Activated B cell treated with CpG ODN at 0.5 μM for 24 hours (primary cell): ENCODE measurements at regions not wholly inside any gene's neighbourhood (a gene's known extent, or its start where the extent isn't known, plus 50 kb on each side); places are given as distances from the start of the nearest gene placed in this dataset.
"Not testable (repeated sequence)": the region's sequence is repeated elsewhere in the genome, so short reads cannot be mapped to it uniquely, and the experiment has no call there.

Experiments
- ATAC-seq: fragments of 200-7000 bp; cut with Tn5 transposase; one replicate; pipeline ENCODE4 v1.10.0; 2021; ENCODE audit warnings: low read depth, mild to moderate bottlenecking, moderate library complexity
- CTCF ChIA-PET: fragments of 350-600 bp; sonication (Branson Sonifier 250); formaldehyde crosslinking; loops from one replicate; lab custom pipeline; 2021; ENCODE audit warnings: antibody characterized with exemption; lab: Charles Lee
- POLR2A ChIA-PET: fragments of 350-600 bp; sonication (Branson Sonifier 250); formaldehyde crosslinking; loops from one replicate; lab custom pipeline; 2021; ENCODE audit warnings: antibody characterized with exemption; lab: Charles Lee
- DNase-seq: peaks from one replicate; pipeline ENCODE4 v3.0.0; 2022
- H3K27ac Mint-ChIP-seq: one replicate; pipeline ENCODE4 v1.8.0; 2020; ENCODE audit warnings: mixed read lengths
- H3K27me3 Mint-ChIP-seq: one replicate; pipeline ENCODE4 v1.8.0; 2021; ENCODE audit warnings: mixed read lengths
- H3K36me3 Mint-ChIP-seq: one replicate; pipeline ENCODE4 v1.8.0; 2021; ENCODE audit warnings: low read depth, mixed read lengths
- H3K4me1 Mint-ChIP-seq: one replicate; pipeline ENCODE4 v1.8.0; 2021; ENCODE audit warnings: mixed read lengths
- H3K4me3 Mint-ChIP-seq: one replicate; pipeline ENCODE4 v1.8.0; 2020; ENCODE audit warnings: mild to moderate bottlenecking, mixed read lengths
- H3K9me3 Mint-ChIP-seq: one replicate; pipeline ENCODE4 v1.8.0; 2020; ENCODE audit warnings: mixed read lengths
- CTCF ChIP-seq: fragments of 200-600 bp; IDR thresholded peaks from one replicate; pipeline ENCODE4 v1.8.0; 2022; ENCODE audit warnings: antibody characterized with exemption, mild to moderate bottlenecking
- intact Hi-C: fragments of 100-400 bp; cut with micrococcal nuclease; formaldehyde crosslinking; loops from one replicate; pipeline ENCODE4 v1.15.1; 2024

GRCh38 chr5:164237486-164237885 lies 732.1 kb downstream of the MAT2B start:
- Mint-ChIP-seq H3K27ac (no peak overlapping the region), H3K4me1 (no peaks in the 10 kb centered on the region), H3K27me3 (no peaks in the 10 kb centered on the region), H3K9me3 (no peaks in the 10 kb centered on the region), H3K36me3 (no peaks in the 10 kb centered on the region), H3K4me3 (no peak overlapping the region)
- intact Hi-C loops = no loop called here
- no peak for ATAC-seq
- no peak for DNase-seq
- ChIA-PET POLR2A (no interaction called here), CTCF (interaction anchor here (1.0 kb wide), 1 partner anchor 17 kb away, joined by 3 read pairs; no protein-coding TSS in a partner anchor)
- no peak for TF ChIP-seq CTCF

- CTCF ChIA-PET, H3K27me3 Mint-ChIP-seq, H3K4me3 Mint-ChIP-seq: not testable (repeated sequence)
These were observed 746.4 kb downstream of the MAT2B start for GRCh38 chr5:164251781-164252180.

GRCh38 chr5:164253764-164254163 lies 748.3 kb downstream of the MAT2B start:
- Mint-ChIP-seq H3K36me3 (no peaks in the 10 kb centered on the region), H3K9me3 (no peaks in the 10 kb centered on the region), H3K4me1 (peaks cover 3% of the 10 kb centered on the region), H3K27me3 (no peaks in the 10 kb centered on the region), H3K27ac (no peak overlapping the region), H3K4me3 (no peak overlapping the region)
- CTCF ChIA-PET = no interaction called here
- ATAC-seq (no peak), DNase-seq (no peak)
- intact Hi-C loops = no loop called here
- POLR2A ChIA-PET = no interaction called here
- no peak for TF ChIP-seq CTCF

More at GRCh38 chr5:164251781-164252180, 746.4 kb downstream of the MAT2B start:
- H3K9me3 Mint-ChIP-seq, H3K27ac Mint-ChIP-seq, H3K36me3 Mint-ChIP-seq, POLR2A ChIA-PET, DNase-seq, H3K4me1 Mint-ChIP-seq, ATAC-seq, intact Hi-C loops: not testable (repeated sequence)

GRCh38 chr5:164255598-164256213 lies 750.3 kb downstream of the MAT2B start:
- ChIA-PET POLR2A (interaction anchor here (0.5 kb wide), 1 partner anchor 81 kb away, joined by 3 read pairs; no protein-coding TSS in a partner anchor), CTCF (no interaction called here)
- Mint-ChIP-seq H3K4me3 (no peak overlapping the region), H3K27me3 (no peaks in the 10 kb centered on the region), H3K27ac (no peak overlapping the region), H3K9me3 (no peaks in the 10 kb centered on the region), H3K36me3 (no peaks in the 10 kb centered on the region), H3K4me1 (peaks cover 3% of the 10 kb centered on the region)
- TF ChIP-seq CTCF = no peak
- intact Hi-C loops = no loop called here
- no peak for DNase-seq
- ATAC-seq = no peak

- no peak overlapping the region for H3K4me3 Mint-ChIP-seq
- POLR2A ChIA-PET = no interaction called here
- ATAC-seq = no peak
- H3K9me3 Mint-ChIP-seq = no peaks in the 10 kb centered on the region
- H3K36me3 Mint-ChIP-seq = no peaks in the 10 kb centered on the region
- no peak for TF ChIP-seq CTCF
- H3K27me3 Mint-ChIP-seq = no peaks in the 10 kb centered on the region
- H3K27ac Mint-ChIP-seq = no peak overlapping the region
- CTCF ChIA-PET = no interaction called here
- intact Hi-C loops = no loop called here
- DNase-seq = no peak
- H3K4me1 Mint-ChIP-seq = peaks cover 3% of the 10 kb centered on the region
These were observed 750.9 kb downstream of the MAT2B start for GRCh38 chr5:164256351-164256750.

- no peak for ATAC-seq
- no peaks in the 10 kb centered on the region for H3K9me3 Mint-ChIP-seq
- no peak for TF ChIP-seq CTCF
- no peak overlapping the region for H3K27ac Mint-ChIP-seq
- DNase-seq = no peak
- ChIA-PET CTCF (no interaction called here), POLR2A (no interaction called here)
- no peaks in the 10 kb centered on the region for H3K36me3 Mint-ChIP-seq
- peaks cover 3% of the 10 kb centered on the region for H3K4me1 Mint-ChIP-seq
- H3K4me3 Mint-ChIP-seq = no peak overlapping the region
- intact Hi-C loops = no loop called here
- H3K27me3 Mint-ChIP-seq = no peaks in the 10 kb centered on the region
These were observed 751.5 kb downstream of the MAT2B start for GRCh38 chr5:164256954-164257353.
